GM21423 (cell line): ENCODE measurements at regions not wholly inside any gene's neighbourhood (a gene's known extent, or its start where the extent isn't known, plus 50 kb on each side); places are given as distances from the start of the nearest gene placed in this dataset.

Experiments used
- ATAC-seq: cut with Tn5 transposase; IDR thresholded peaks from one replicate; pipeline ENCODE4 v1.9.1; 2021; ENCODE audit warnings: mild to moderate bottlenecking, moderate library complexity; ENCODE audit not compliant: unreplicated experiment

- ATAC-seq = no peak
Observed at GRCh38 chr20:21901470-21902275, 196.2 kb downstream of the PAX1 start.

GRCh38 chr20:21900431-21900830 is 195.0 kb downstream of the PAX1 start:
- ATAC-seq = no peak

- ATAC-seq = no peak
Observed at GRCh38 chr20:21874921-21875320, 169.5 kb downstream of the PAX1 start.

GRCh38 chr20:21874127-21874526 is 168.7 kb downstream of the PAX1 start:
- no peak for ATAC-seq

- ATAC-seq = no peak
Observed at GRCh38 chr20:21873291-21873690, 167.8 kb downstream of the PAX1 start.

GRCh38 chr20:21867811-21868210 is 162.3 kb downstream of the PAX1 start:
- no peak for ATAC-seq

GRCh38 chr20:21867353-21867752 is 161.9 kb downstream of the PAX1 start:
- ATAC-seq = no peak

GRCh38 chr20:21862956-21863355 is 157.5 kb downstream of the PAX1 start:
- ATAC-seq = no peak

GRCh38 chr20:21862259-21862946 is 156.9 kb downstream of the PAX1 start:
- no peak for ATAC-seq

- ATAC-seq = no peak
Observed at GRCh38 chr20:21840991-21841390, 135.5 kb downstream of the PAX1 start.

- ATAC-seq = no peak
Observed at GRCh38 chr20:21839982-21840381, 134.5 kb downstream of the PAX1 start.

GRCh38 chr20:21836346-21836745 is 130.9 kb downstream of the PAX1 start:
- no peak for ATAC-seq

GRCh38 chr20:21835042-21835441 is 129.6 kb downstream of the PAX1 start:
- ATAC-seq = no peak

GRCh38 chr20:21832442-21833385 is 127.2 kb downstream of the PAX1 start:
- no peak for ATAC-seq

- ATAC-seq = no peak
Observed at GRCh38 chr20:21826976-21827375, 121.5 kb downstream of the PAX1 start.

GRCh38 chr20:21821358-21821757 is 115.9 kb downstream of the PAX1 start:
- no peak for ATAC-seq

- ATAC-seq = no peak
Observed at GRCh38 chr20:21820688-21821087, 115.2 kb downstream of the PAX1 start.

- no peak for ATAC-seq
Observed at GRCh38 chr20:21820045-21820444, 114.6 kb downstream of the PAX1 start.

- no peak for ATAC-seq
Observed at GRCh38 chr20:21812379-21812778, 106.9 kb downstream of the PAX1 start.

GRCh38 chr20:21809961-21810523 is 104.6 kb downstream of the PAX1 start:
- ATAC-seq = no peak
